HepG2 (cell line): ENCODE measurements at regions not wholly inside any gene's neighbourhood (a gene's known extent, or its start where the extent isn't known, plus 50 kb on each side); places are given as distances from the start of the nearest gene placed in this dataset.

ENCODE experiments used
- ATAC-seq: fragments of 200-7000 bp; cut with Tn5 transposase; 3 replicates; pipeline ENCODE4 v1.9.1; 2020; ENCODE audit warnings: mild to moderate bottlenecking, moderate library complexity
- BruUV-seq: library from RNA; stranded (reverse); fragments of 400-500 nt; replicated peaks from 2 replicates; lab custom pipeline; 2021; lab: Mats Ljungman, UMichigan
- CTCF ChIA-PET: fragments of 300-600 bp; formaldehyde crosslinking; extraction: SDS; loops from one replicate; lab custom pipeline; 2021; ENCODE audit warnings: low total read pairs, inconsistent platforms, low intra/inter-chr PET ratio; lab: Yijun Ruan, JAX
- POLR2A ChIA-PET: fragments of 350-600 bp; sonication (Branson Sonifier 250); formaldehyde crosslinking; loops from one replicate; lab custom pipeline; 2020; ENCODE audit warnings: antibody characterized with exemption, inconsistent platforms; lab: Yijun Ruan, JAX
- DNase-seq: peaks from one replicate; pipeline ENCODE4 v3.0.0-alpha.2; 2015; ENCODE audit warnings: low spot score
- FAIRE-seq: peaks from 3 replicates; lab custom pipeline; 2011; peaks lifted over from hg19 to GRCh38; lab: Jason Lieb, UNC
- H2AFZ ChIP-seq: one replicate; pipeline ENCODE4 v1.6.1; 2011; ENCODE audit warnings: low read length, inconsistent platforms
- H3K27ac ChIP-seq: fragments of 300-600 bp; 3 replicates; pipeline ENCODE4 v1.8.0; 2011; ENCODE audit warnings: mixed run types, mild to moderate bottlenecking, mixed read lengths, low read length, inconsistent platforms; ENCODE audit not compliant: insufficient read depth; ENCODE audit errors: extremely low read length
- H3K27me3 ChIP-seq, 2 experiments: fragments of 200-600 bp in 1 of 2; 2 replicates in 1 of 2; 3 replicates in 1 of 2; pipeline versions ENCODE4 v1.6.0 to v1.8.0; 2011; ENCODE audit warnings: low read length in 2 of 2, mild to moderate bottlenecking in 2 of 2, moderate library complexity in 2 of 2, inconsistent platforms in 1 of 2; ENCODE audit not compliant: insufficient read depth in 2 of 2, control insufficient read depth in 1 of 2
- H3K36me3 ChIP-seq, 2 experiments: fragments of 200-600 bp in 1 of 2; replicated peaks in 1 of 2; 2 replicates in 1 of 2; 3 replicates in 1 of 2; pipeline versions ENCODE4 v1.5.1 to v1.8.0; 2011; ENCODE audit warnings: low read length in 2 of 2, inconsistent platforms in 1 of 2; ENCODE audit not compliant: insufficient read depth in 2 of 2, control insufficient read depth in 1 of 2
- H3K4me1 ChIP-seq: 2 replicates; pipeline ENCODE4 v1.5.1; 2012; ENCODE audit warnings: low read length, inconsistent platforms; ENCODE audit not compliant: insufficient read depth
- H3K4me2 ChIP-seq: 2 replicates; pipeline ENCODE4 v1.6.0; 2011; ENCODE audit warnings: low read depth, low read length, inconsistent platforms
- H3K4me3 ChIP-seq, 3 experiments: fragments of 200-600 bp in 1 of 3; sonication (generic), shearing (Covaris generic) in 1 of 3; replicated peaks in 1 of 3; 2 replicates each; pipeline ENCODE4 v1.5.1; 2011 to 2016; ENCODE audit warnings: low read length in 3 of 3, inconsistent platforms in 2 of 3, low read depth in 2 of 3, mild to moderate bottlenecking in 2 of 3, control low read depth in 1 of 3, mixed read lengths in 1 of 3; ENCODE audit not compliant: insufficient read depth in 1 of 3
- H3K79me2 ChIP-seq: one replicate; pipeline ENCODE4 v1.6.1; 2011; ENCODE audit warnings: low read length, inconsistent platforms; ENCODE audit not compliant: insufficient read depth
- H3K9ac ChIP-seq: 2 replicates; pipeline ENCODE4 v1.6.0; 2011; ENCODE audit warnings: mild to moderate bottlenecking, low read depth, low read length, inconsistent platforms; ENCODE audit not compliant: insufficient read depth
- H3K9me3 ChIP-seq: 2 replicates; pipeline ENCODE4 v1.5.1; 2012; ENCODE audit warnings: mild to moderate bottlenecking, low read length
- H4K20me1 ChIP-seq: 2 replicates; pipeline ENCODE4 v1.6.0; 2011; ENCODE audit warnings: inconsistent platforms, mild to moderate bottlenecking, low read length, moderate library complexity; ENCODE audit not compliant: insufficient read depth
- CEBPZ ChIP-seq: IDR thresholded peaks from 2 replicates; pipeline ENCODE4 v1.6.1; 2012; ENCODE audit warnings: low read length, improper control_type of control experiment
- CREB1 ChIP-seq, 2 experiments: fragments of 450-650 bp in 1 of 2; IDR thresholded peaks; 2 replicates each; pipeline ENCODE4 v1.6.1; 2016 to 2017; ENCODE audit warnings: control low read depth in 1 of 2, mild to moderate bottlenecking in 1 of 2, missing compliant biosample characterization in 1 of 2, missing genetic modification characterization in 1 of 2
- MTA3 ChIP-seq: sonication (generic); formaldehyde crosslinking; IDR thresholded peaks from 2 replicates; pipeline ENCODE4 v1.4.0; 2020; ENCODE audit warnings: missing genetic modification reagents
- RXRB ChIP-seq: IDR thresholded peaks from 2 replicates; pipeline ENCODE4 v1.6.1; 2016; ENCODE audit warnings: borderline replicate concordance, missing genetic modification reagents, missing compliant biosample characterization
- ZC3H13 ChIP-seq: sonication (generic); formaldehyde crosslinking; IDR thresholded peaks from 2 replicates; pipeline ENCODE4 v1.8.1; 2023; ENCODE audit warnings: mild to moderate bottlenecking, missing genetic modification reagents, moderate library complexity
- ZNF547 ChIP-seq: sonication (generic); formaldehyde crosslinking; IDR thresholded peaks from 2 replicates; pipeline ENCODE4 v1.5.1; 2020; ENCODE audit warnings: mild to moderate bottlenecking, missing genetic modification reagents
- ZNF724P ChIP-seq: sonication (generic); formaldehyde crosslinking; IDR thresholded peaks from 2 replicates; pipeline ENCODE4 v1.8.0; 2022; ENCODE audit warnings: missing genetic modification reagents, borderline replicate concordance
- ZNF883 ChIP-seq: sonication (generic); formaldehyde crosslinking; IDR thresholded peaks from 2 replicates; pipeline ENCODE4 v1.5.1; 2020; ENCODE audit warnings: mild to moderate bottlenecking, missing genetic modification reagents; ENCODE audit errors: not compliant biosample characterization
- ZSCAN20 ChIP-seq: sonication (generic); formaldehyde crosslinking; IDR thresholded peaks from 2 replicates; pipeline ENCODE4 v1.4.0; 2020; ENCODE audit warnings: missing genetic modification reagents, mild to moderate bottlenecking, borderline replicate concordance
- WGBS: methylation state at CpG from one replicate; pipeline ENCODE4 v1.1.6; 2017; ENCODE audit warnings: low lambda C conversion rate; 5-methylcytosine and 5-hydroxymethylcytosine counted together
- in situ Hi-C: cut with HindIII; loops from 2 replicates; pipeline ENCODE4 v1.10.0; 2017; ENCODE audit warnings: low pct_unique_long_range_greater_than_20kb; ENCODE audit not compliant: extremely low pct_ligation_motif_present
- intact Hi-C: fragments of 100-400 bp; cut with micrococcal nuclease; formaldehyde crosslinking; loops from one replicate; pipeline ENCODE4 v1.10.0; 2022; ENCODE audit not compliant: unreplicated experiment
- TF ChIP-seq, protein P1 (sequence below): sonication (generic); formaldehyde crosslinking; IDR thresholded peaks from 2 replicates; pipeline ENCODE4 v1.4.0; 2020; ENCODE audit warnings: mild to moderate bottlenecking, missing genetic modification reagents
- TF ChIP-seq, protein P2 (sequence below): sonication (generic); formaldehyde crosslinking; IDR thresholded peaks from 2 replicates; pipeline ENCODE4 v1.4.0; 2020; ENCODE audit warnings: missing genetic modification reagents, mild to moderate bottlenecking, borderline replicate concordance

- Histone ChIP-seq H3K27ac (no peak overlapping the region), H2AFZ (no peak overlapping the region), H3K27me3 (no peaks in the 10 kb centered on the region)
- no peak for FAIRE-seq
- ChIA-PET CTCF (no interaction called here), POLR2A (no interaction called here)
- BruUV-seq: no TSS peak
- DNase-seq: no peak
- intact Hi-C loops: no loop called here
- TF ChIP-seq CEBPZ (no peak), ZNF883 (CRISPR knock-in tag) (no peak), ZC3H13 (no peak), CREB1 (IDR thresholded peaks at IDR 0.05) (no peak), CREB1 (CRISPR knock-in tag; IDR thresholded peaks at IDR 0.05) (no peak), MTA3 (CRISPR knock-in tag) (no peak), ZSCAN20 (CRISPR knock-in tag) (no peak), RXRB (CRISPR knock-in tag) (no peak), ZNF547 (CRISPR knock-in tag) (no peak), ZNF724P (CRISPR knock-in tag) (no peak)
- TF ChIP-seq, protein P1, sequence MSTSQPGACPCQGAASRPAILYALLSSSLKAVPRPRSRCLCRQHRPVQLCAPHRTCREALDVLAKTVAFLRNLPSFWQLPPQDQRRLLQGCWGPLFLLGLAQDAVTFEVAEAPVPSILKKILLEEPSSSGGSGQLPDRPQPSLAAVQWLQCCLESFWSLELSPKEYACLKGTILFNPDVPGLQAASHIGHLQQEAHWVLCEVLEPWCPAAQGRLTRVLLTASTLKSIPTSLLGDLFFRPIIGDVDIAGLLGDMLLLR (CRISPR knock-in tag): no peak
- TF ChIP-seq, protein P2, sequence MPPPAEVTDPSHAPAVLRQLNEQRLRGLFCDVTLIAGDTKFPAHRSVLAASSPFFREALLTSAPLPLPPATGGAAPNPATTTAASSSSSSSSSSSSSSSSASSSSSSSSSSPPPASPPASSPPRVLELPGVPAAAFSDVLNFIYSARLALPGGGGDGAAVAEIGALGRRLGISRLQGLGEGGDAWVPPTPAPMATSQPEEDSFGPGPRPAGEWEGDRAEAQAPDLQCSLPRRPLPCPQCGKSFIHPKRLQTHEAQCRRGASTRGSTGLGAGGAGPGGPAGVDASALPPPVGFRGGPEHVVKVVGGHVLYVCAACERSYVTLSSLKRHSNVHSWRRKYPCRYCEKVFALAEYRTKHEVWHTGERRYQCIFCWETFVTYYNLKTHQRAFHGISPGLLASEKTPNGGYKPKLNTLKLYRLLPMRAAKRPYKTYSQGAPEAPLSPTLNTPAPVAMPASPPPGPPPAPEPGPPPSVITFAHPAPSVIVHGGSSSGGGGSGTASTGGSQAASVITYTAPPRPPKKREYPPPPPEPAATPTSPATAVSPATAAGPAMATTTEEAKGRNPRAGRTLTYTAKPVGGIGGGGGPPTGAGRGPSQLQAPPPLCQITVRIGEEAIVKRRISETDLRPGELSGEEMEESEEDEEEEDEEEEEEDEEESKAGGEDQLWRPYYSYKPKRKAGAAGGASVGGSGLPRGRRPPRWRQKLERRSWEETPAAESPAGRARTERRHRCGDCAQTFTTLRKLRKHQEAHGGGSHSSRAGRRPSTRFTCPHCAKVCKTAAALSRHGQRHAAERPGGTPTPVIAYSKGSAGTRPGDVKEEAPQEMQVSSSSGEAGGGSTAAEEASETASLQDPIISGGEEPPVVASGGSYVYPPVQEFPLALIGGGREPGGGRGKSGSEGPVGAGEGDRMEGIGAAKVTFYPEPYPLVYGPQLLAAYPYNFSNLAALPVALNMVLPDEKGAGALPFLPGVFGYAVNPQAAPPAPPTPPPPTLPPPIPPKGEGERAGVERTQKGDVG (CRISPR knock-in tag): no peak
- TF ChIP-seq, all 625 proteins: peak for 0
- H4K20me1 ChIP-seq: no peaks in the 10 kb centered on the region
- in situ Hi-C loops: no loop called here
- no peaks in the 10 kb centered on the region for H3K9me3 ChIP-seq
- ATAC-seq: no peak
- H3K4me1 ChIP-seq: no peaks in the 10 kb centered on the region
- H3K9ac ChIP-seq: no peak overlapping the region
- H3K36me3 ChIP-seq: no peaks in the 10 kb centered on the region
- 0% methylated on average over 1 of the region's 1 CpG for WGBS
- no peak overlapping the region for H3K4me3 ChIP-seq
- H3K79me2 ChIP-seq: no peaks in the 10 kb centered on the region
- no peak overlapping the region for H3K4me2 ChIP-seq
These were observed 172.4 kb upstream of the KCNH7 start for GRCh38 chr2:163011000-163011399.
